ENCODE measurements at regions not wholly inside any gene's neighbourhood (a gene's known extent, or its start where the extent isn't known, plus 50 kb on each side); places are given as distances from the start of the nearest gene placed in this dataset.

DNA sequence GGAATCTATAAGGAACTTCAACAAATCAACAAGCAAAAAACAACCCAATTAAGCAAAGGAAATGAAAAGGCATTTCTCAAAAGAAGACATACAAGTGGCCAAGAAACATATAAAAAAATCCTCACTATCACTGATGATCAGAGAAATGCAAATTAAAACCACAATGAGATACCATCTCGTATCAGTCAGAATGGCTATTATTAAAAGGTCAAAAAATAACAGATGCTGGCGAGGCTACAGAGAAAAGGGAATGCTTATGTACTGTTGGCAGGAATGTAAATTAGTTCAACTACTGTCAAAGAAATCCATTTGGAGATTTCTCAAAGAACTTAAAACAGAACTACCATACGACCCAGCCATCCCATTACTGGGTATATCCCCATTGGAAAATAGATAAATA is 292.4 kb upstream of the FAT1 start:
- no peak for TF ChIP-seq EZH2 (IDR thresholded peaks at IDR 0.05)
- TF ChIP-seq, protein P1, sequence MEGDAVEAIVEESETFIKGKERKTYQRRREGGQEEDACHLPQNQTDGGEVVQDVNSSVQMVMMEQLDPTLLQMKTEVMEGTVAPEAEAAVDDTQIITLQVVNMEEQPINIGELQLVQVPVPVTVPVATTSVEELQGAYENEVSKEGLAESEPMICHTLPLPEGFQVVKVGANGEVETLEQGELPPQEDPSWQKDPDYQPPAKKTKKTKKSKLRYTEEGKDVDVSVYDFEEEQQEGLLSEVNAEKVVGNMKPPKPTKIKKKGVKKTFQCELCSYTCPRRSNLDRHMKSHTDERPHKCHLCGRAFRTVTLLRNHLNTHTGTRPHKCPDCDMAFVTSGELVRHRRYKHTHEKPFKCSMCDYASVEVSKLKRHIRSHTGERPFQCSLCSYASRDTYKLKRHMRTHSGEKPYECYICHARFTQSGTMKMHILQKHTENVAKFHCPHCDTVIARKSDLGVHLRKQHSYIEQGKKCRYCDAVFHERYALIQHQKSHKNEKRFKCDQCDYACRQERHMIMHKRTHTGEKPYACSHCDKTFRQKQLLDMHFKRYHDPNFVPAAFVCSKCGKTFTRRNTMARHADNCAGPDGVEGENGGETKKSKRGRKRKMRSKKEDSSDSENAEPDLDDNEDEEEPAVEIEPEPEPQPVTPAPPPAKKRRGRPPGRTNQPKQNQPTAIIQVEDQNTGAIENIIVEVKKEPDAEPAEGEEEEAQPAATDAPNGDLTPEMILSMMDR (IDR thresholded peaks at IDR 0.05) = no peak
- TF ChIP-seq EZH2phosphoT487 (IDR thresholded peaks at IDR 0.05) = no peak

All from neural progenitor cell (in vitro differentiated cells).